Astrocyte (in vitro differentiated cells and primary cell): ENCODE measurements at regions not wholly inside any gene's neighbourhood (a gene's known extent, or its start where the extent isn't known, plus 50 kb on each side); places are given as distances from the start of the nearest gene placed in this dataset.

Source experiments
- CTCF ChIP-seq: IDR thresholded peaks from 2 replicates; pipeline ENCODE4 v1.5.1; 2011; ENCODE audit warnings: low read depth, mild to moderate bottlenecking, inconsistent platforms, low read length, moderate library complexity; ENCODE audit not compliant: insufficient read depth
- EZH2 ChIP-seq: IDR thresholded peaks from 2 replicates; pipeline ENCODE4 v1.6.1; 2012; ENCODE audit warnings: mild to moderate bottlenecking, low read length, inconsistent platforms; ENCODE audit not compliant: insufficient read depth

GRCh38 chr18:49728542-49728941, 84.8 kb downstream of the ACAA2 start:
- TF ChIP-seq CTCF, result peak; percentile 49
- no peak for TF ChIP-seq EZH2
